Tibial nerve (tissue), 4 donors: ENCODE measurements at regions not wholly inside any gene's neighbourhood (a gene's known extent, or its start where the extent isn't known, plus 50 kb on each side); places are given as distances from the start of the nearest gene placed in this dataset.
"Not testable (repeated sequence)": the region's sequence is repeated elsewhere in the genome, so short reads cannot be mapped to it uniquely, and the experiment has no call there.

Experiments used
- DNase-seq, 2 donors: peaks; one replicate each; pipeline ENCODE4 v3.0.0-alpha.2; 2019; ENCODE audit warnings: low spot score in 2 of 2
- H3K27ac ChIP-seq, 4 donors: fragments of 200-600 bp; sonication (generic) in 3 of 4; one replicate each; pipeline ENCODE4 v1.5.1; 2017 to 2019; ENCODE audit warnings: mild to moderate bottlenecking in 1 of 4
- H3K27me3 ChIP-seq, 2 donors: fragments of 200-600 bp; sonication (generic) in 1 of 2; one replicate each; pipeline versions ENCODE4 v1.5.1 to v1.6.0; 2017 to 2019
- H3K36me3 ChIP-seq, 3 donors: fragments of 200-600 bp; sonication (generic); one replicate each; pipeline ENCODE4 v1.5.1; 2018 to 2019
- H3K4me1 ChIP-seq, 4 donors: fragments of 200-600 bp; sonication (generic) in 3 of 4; one replicate each; pipeline ENCODE4 v1.5.1; 2017 to 2019
- H3K4me3 ChIP-seq, 4 donors: fragments of 200-600 bp; sonication (generic) in 3 of 4; one replicate each; pipeline ENCODE4 v1.5.1; 2017 to 2019; ENCODE audit warnings: mild to moderate bottlenecking in 1 of 4, moderate library complexity in 1 of 4
- H3K9me3 ChIP-seq, 4 donors: fragments of 200-600 bp; sonication (generic) in 3 of 4; one replicate each; pipeline ENCODE4 v1.5.1; 2017 to 2019
- EP300 ChIP-seq, 2 donors: sonication (generic); formaldehyde crosslinking; IDR thresholded peaks; one replicate each; pipeline ENCODE4 v1.6.1; 2017; ENCODE audit warnings: antibody characterized with exemption in 2 of 2, mild to moderate bottlenecking in 1 of 2
- POLR2A ChIP-seq, 2 donors: fragments of 450-650 bp; IDR thresholded peaks; one replicate each; pipeline ENCODE4 v1.6.1; 2017; ENCODE audit warnings: antibody characterized with exemption in 2 of 2, mild to moderate bottlenecking in 2 of 2, moderate library complexity in 2 of 2
- WGBS, 2 donors: methylation state at CpG; one replicate each; pipeline ENCODE4 v1.1.5; 2018; 5-methylcytosine and 5-hydroxymethylcytosine counted together
- TF ChIP-seq, protein P1 (sequence below), 5 experiments: fragments of 200-600 bp in 3 of 5; fragments of 450-650 bp in 2 of 5; sonication (generic) in 3 of 5; IDR thresholded peaks; one replicate each; pipeline ENCODE4 v1.5.1; 2016 to 2019; ENCODE audit warnings: antibody characterized with exemption in 5 of 5, mild to moderate bottlenecking in 3 of 5, moderate library complexity in 2 of 5

DNA sequence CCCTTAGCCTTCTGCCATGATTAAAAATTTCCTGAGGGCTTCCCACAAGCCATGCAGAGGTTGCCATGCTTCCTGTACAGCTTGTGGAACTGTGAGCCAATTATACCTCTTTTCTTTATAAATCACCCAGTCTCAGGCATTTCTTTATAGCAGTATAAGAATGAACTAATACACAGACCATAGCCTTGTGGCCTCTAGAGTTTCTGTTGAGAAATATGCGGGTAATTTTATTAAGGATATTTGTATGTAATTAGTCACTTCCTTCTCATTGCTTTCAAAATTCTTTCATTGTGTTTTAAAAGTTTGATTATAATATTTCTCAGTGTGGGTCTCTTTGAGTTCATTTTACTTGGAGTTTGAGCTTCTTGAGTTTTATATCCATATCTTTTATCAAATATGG, 484.9 kb downstream of the COL12A1 start:
- H3K27ac ChIP-seq = no peak overlapping the region
- H3K4me1 ChIP-seq = no peaks in the 10 kb centered on the region
- no peak for DNase-seq
- 80 to 83% methylated on average over 1 of the region's 1 CpG for WGBS, 2 donors
- no peaks in the 10 kb centered on the region for H3K36me3 ChIP-seq
- H3K27me3 ChIP-seq = no peaks in the 10 kb centered on the region
- no peak overlapping the region for H3K4me3 ChIP-seq
- TF ChIP-seq, protein P1, sequence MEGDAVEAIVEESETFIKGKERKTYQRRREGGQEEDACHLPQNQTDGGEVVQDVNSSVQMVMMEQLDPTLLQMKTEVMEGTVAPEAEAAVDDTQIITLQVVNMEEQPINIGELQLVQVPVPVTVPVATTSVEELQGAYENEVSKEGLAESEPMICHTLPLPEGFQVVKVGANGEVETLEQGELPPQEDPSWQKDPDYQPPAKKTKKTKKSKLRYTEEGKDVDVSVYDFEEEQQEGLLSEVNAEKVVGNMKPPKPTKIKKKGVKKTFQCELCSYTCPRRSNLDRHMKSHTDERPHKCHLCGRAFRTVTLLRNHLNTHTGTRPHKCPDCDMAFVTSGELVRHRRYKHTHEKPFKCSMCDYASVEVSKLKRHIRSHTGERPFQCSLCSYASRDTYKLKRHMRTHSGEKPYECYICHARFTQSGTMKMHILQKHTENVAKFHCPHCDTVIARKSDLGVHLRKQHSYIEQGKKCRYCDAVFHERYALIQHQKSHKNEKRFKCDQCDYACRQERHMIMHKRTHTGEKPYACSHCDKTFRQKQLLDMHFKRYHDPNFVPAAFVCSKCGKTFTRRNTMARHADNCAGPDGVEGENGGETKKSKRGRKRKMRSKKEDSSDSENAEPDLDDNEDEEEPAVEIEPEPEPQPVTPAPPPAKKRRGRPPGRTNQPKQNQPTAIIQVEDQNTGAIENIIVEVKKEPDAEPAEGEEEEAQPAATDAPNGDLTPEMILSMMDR (IDR thresholded peaks at IDR 0.05) = no peak
- TF ChIP-seq POLR2A (IDR thresholded peaks at IDR 0.05) = no peak
- peaks cover 0 to 23% (median 8%) of the 10 kb centered on the region in 4 donors for H3K9me3 ChIP-seq

- DNase-seq = no peak
- no peak overlapping the region for H3K4me3 ChIP-seq
- H3K27ac ChIP-seq = no peak overlapping the region
- H3K4me1 ChIP-seq = peaks cover 0 to 6% (median 0%) of the 10 kb centered on the region in 4 donors
- H3K36me3 ChIP-seq = no peaks in the 10 kb centered on the region
- TF ChIP-seq, protein P1 (IDR thresholded peaks at IDR 0.05) = no peak
- TF ChIP-seq POLR2A (IDR thresholded peaks at IDR 0.05) = no peak
- TF ChIP-seq EP300 (IDR thresholded peaks at IDR 0.05) = no peak
- H3K9me3 ChIP-seq = peaks cover 0 to 23% (median 8%) of the 10 kb centered on the region in 4 donors
- no peaks in the 10 kb centered on the region for H3K27me3 ChIP-seq
These were observed 488.3 kb downstream of the COL12A1 start for GRCh38 chr6:74717591-74717990.

- Histone ChIP-seq H3K27me3 (no peaks in the 10 kb centered on the region), H3K9me3 (peaks cover 0 to 15% (median 7%) of the 10 kb centered on the region in 4 donors), H3K4me1 (peaks cover 0 to 6% (median 0%) of the 10 kb centered on the region in 4 donors), H3K27ac (no peak overlapping the region), H3K36me3 (no peaks in the 10 kb centered on the region), H3K4me3 (no peak overlapping the region)
- WGBS, 2 donors = 73 to 78% methylated on average over 1 of the region's 1 CpG
- TF ChIP-seq, protein P1 (IDR thresholded peaks at IDR 0.05) = no peak
- DNase-seq = no peak
These were observed 490.3 kb downstream of the COL12A1 start for GRCh38 chr6:74715355-74716085.

DNA sequence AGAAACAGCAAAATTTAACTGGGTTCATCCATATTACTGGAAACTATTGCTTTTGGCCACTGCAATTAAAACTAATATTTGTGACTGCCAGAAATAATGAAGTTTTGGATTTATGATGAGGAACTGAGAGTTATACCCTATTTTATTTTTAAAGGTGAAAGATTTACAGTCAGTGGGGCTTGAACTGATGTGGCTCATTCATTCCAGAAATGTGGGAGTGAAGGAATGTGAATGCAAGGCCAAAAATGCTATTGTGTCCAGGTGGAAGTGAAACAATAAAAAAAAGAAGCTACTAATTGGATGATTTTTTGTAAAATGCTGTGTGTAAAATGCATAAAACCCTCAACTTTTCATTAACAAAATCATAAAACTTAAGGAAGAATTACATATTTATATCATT, 491.9 kb downstream of the COL12A1 start:
- H3K9me3 ChIP-seq = peaks cover 0 to 13% (median 6%) of the 10 kb centered on the region in 4 donors
- TF ChIP-seq POLR2A (IDR thresholded peaks at IDR 0.05) (no peak), EP300 (IDR thresholded peaks at IDR 0.05) (no peak)
- TF ChIP-seq, protein P1 (IDR thresholded peaks at IDR 0.05) = no peak
- H3K4me3 ChIP-seq = no peak overlapping the region
- H3K27ac ChIP-seq = no peak overlapping the region
- peaks cover 0 to 6% (median 0%) of the 10 kb centered on the region in 4 donors for H3K4me1 ChIP-seq
- DNase-seq = no peak
- H3K36me3 ChIP-seq = no peaks in the 10 kb centered on the region
- H3K27me3 ChIP-seq = no peaks in the 10 kb centered on the region

GRCh38 chr6:74705451-74705850, 500.4 kb downstream of the COL12A1 start:
- TF ChIP-seq POLR2A (IDR thresholded peaks at IDR 0.05) = no peak
- TF ChIP-seq EP300 (IDR thresholded peaks at IDR 0.05) = no peak
- TF ChIP-seq, protein P1 (IDR thresholded peaks at IDR 0.05) = no peak
- no peak for DNase-seq
- WGBS, 2 donors = 36 to 46% methylated on average over 1 of the region's 1 CpG

GRCh38 chr6:74704540-74704939, 501.3 kb downstream of the COL12A1 start:
- H3K4me3 ChIP-seq, H3K27ac ChIP-seq, H3K27me3 ChIP-seq, H3K4me1 ChIP-seq, H3K9me3 ChIP-seq, H3K36me3 ChIP-seq, DNase-seq: not testable (repeated sequence)
- WGBS, 2 donors = 83 to 89% methylated on average over 7 of the region's 7 CpGs

More at GRCh38 chr6:74705451-74705850, 500.4 kb downstream of the COL12A1 start:
- Histone ChIP-seq H3K36me3 (no peaks in the 10 kb centered on the region), H3K9me3 (no peaks in the 10 kb centered on the region), H3K4me3 (no peak overlapping the region), H3K27me3 (no peaks in the 10 kb centered on the region), H3K4me1 (peaks cover 0 to 8% (median 0%) of the 10 kb centered on the region in 4 donors), H3K27ac (no peak overlapping the region)
